ENCODE measurements at regions not wholly inside any gene's neighbourhood (a gene's known extent, or its start where the extent isn't known, plus 50 kb on each side); places are given as distances from the start of the nearest gene placed in this dataset.
"Not testable (repeated sequence)": the region's sequence is repeated elsewhere in the genome, so short reads cannot be mapped to it uniquely, and the experiment has no call there.

DNA sequence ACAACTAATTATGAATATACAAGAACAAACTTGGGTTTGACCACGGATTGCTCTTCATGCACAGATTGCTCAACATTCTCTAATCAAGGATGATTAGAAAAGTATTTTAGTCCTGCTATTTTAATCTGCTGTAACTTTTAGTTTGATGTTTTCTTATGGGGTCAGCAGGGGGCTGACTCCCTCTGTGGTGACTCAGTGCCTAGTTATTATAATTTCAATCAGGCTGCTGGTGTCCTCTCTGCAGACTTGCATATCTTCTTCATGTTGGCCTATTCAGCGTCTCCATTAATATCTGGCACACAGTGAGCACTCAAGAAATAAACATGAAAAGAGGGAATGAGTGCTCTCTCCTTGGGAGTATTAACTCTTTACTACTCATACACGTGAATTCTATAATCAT, 223.8 kb upstream of the DDI1 start:
- no peak for DNase-seq

DNA sequence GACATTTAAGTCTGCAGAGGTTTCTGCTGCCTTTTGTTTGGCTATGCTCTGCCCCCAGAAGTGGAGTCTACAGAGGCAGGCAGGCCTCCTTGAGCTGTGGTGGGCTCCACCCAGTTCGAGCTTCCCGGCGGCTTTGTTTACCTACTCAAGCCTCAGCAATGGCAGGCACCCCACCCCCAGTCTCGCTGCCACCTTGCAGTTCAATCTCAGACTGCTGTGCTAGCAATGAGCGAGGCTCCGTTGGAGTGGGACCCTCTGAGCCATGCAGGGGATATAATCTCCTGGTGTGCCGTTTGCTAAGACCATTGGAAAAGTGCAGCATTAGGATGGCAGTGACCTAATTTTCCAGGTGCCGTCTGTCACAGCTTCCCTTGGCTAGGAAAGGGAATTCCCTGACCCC, 216.1 kb upstream of the DDI1 start:
- DNase-seq, result not testable (repeated sequence)

GRCh38 chr11:103824116-103824515, 212.3 kb upstream of the DDI1 start:
- no peak for DNase-seq

DNA sequence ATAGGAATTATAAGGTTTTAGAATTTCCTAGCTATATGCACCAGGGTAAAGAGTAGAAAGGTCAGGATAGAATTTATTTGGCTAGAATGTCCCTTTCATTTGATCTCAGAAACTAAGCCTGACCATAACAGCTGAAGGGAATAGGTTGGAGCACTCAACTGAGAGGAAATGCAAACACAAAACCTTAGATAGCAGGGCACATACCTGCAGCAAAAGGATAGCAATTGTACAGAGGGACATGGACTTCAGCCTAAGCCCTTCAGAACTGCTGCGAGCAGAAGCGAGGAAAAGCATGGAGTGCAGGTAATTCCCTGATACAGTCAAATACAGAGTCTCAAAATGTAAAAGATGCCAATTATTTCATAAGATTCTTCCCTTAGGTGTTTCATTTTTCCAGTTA, 211.0 kb upstream of the DDI1 start:
- DNase-seq, result no peak

- DNase-seq, result no peak
Observed at GRCh38 chr11:103826856-103827255, 209.6 kb upstream of the DDI1 start.

- no peak for DNase-seq
Observed at GRCh38 chr11:103829596-103829995, 206.8 kb upstream of the DDI1 start.

- no peak for DNase-seq
Observed at GRCh38 chr11:103830205-103830604, 206.2 kb upstream of the DDI1 start.

GRCh38 chr11:103832762-103833161, 203.7 kb upstream of the DDI1 start:
- no peak for DNase-seq

DNA sequence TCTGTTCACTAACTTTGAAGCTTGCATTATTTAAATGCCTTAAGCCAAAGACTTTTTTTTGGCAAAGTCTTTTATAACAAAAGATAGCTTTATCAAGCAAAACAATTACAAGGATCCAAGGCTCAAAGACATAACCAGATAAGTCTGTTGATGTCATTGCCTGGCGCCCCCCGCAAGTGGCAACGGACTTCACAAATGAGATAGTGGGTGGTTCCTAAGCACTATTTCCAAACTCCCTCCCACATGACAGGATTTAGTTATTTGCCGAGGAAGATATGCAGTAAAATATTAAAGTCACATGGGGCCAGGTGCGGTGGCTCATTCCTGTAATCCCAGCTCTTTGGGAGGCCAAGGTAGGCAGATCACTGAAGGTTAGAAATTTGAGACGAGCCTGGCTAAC, 194.2 kb upstream of the DDI1 start:
- DNase-seq, result no peak

DNA sequence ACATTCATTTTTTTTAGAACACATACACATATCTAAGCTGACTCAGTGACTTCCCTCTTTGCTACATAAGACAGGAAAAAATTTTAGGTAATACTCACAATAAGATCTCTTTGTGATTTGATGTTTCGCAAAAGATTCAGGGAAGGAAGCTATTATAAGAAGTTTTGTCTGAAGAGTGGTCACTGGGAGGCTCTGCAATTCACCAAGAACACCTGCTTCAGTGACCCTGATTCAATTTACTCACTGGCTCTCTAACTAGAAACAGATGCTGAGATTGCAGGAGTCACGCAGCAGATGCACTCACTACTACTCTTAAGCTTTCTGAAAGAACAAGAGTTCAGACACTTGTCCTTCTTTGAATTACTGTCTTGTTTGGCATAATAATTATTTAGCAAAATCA, 193.6 kb upstream of the DDI1 start:
- no peak for DNase-seq

- DNase-seq, result no peak
Observed at GRCh38 chr11:103844327-103845215, 191.9 kb upstream of the DDI1 start.

GRCh38 chr11:103845331-103845730, 191.1 kb upstream of the DDI1 start:
- DNase-seq, result no peak

- no peak for DNase-seq
Observed at GRCh38 chr11:103848686-103849085, 187.8 kb upstream of the DDI1 start.

GRCh38 chr11:103849366-103849765, 187.1 kb upstream of the DDI1 start:
- DNase-seq, result no peak

DNA sequence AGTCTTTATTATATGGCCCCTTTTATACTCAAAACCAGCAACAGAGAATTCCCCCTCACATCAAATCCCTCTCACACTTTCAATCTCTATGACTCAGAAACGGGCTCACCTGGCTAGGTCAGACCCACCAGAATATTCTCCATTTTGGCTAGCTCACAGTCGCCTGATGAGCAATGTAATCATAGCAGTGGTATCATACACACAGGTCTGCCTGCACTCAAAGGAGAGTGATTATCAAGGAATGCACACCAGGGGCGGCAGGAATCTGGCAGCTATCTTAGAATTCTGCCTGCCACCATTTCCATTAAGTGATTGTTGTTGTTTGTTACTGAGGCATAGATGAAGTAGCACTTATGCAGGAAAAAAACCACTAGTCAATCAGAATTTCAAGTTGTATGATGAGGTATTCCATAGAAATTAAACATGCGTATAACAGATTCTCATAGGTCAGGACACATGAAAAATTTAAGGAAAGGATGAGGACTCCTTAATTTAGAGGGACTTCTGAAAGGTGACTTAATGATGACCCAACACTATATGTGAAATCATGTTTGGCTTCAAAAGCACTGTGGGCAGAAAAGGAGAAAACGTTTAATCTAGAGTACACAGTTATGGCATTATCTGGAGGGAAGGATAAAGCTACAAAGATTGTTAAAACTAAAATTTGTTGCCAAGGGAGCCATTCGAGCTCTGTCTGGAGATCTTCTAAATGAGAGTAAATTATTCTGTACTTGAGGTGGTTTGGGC, 185.8 kb upstream of the DDI1 start:
- DNase-seq, result no peak

DNA sequence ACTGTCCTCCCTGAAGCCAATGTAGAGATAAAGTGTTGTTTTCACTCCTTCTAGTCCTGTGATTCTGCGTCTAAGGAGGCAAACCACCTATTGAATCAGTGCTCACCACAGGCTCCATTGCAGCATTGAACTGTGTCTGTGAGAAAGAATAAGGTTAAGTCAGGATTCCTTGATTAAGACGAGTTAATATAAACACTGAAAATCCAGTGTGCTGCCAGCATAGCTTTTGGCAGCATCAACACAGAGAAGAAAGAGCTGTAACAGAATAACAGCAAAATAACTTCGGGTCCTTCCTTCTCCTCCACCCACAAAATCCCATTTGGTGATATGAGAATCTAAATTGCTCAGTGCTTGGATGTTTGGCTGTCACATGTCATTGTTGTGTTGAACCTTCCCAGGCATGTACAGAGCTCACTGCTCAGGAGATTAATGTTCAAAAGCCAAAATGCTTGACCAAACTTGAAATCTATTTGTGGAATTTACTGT, 185.2 kb upstream of the DDI1 start:
- no peak for DNase-seq
